ENCODE measurements at regions not wholly inside any gene's neighbourhood (a gene's known extent, or its start where the extent isn't known, plus 50 kb on each side); places are given as distances from the start of the nearest gene placed in this dataset.

GRCh38 chr2:83873110-83873509 is 586.0 kb downstream of the SUCLG1 start:
- peaks cover 11% of the 10 kb centered on the region in 2 donors for H3K9me3 Mint-ChIP-seq

GRCh38 chr2:83866211-83866610 is 592.9 kb downstream of the SUCLG1 start:
- Mint-ChIP-seq H3K27ac (no peak overlapping the region), H3K9me3 (peaks cover 0 to 7% of the 10 kb centered on the region in 2 donors), H3K27me3 (ENCODE audit: low read depth in 2 of 2) (no peaks in the 10 kb centered on the region), H3K4me3 (no peak overlapping the region), H3K36me3 (no peaks in the 10 kb centered on the region), H3K4me1 (no peaks in the 10 kb centered on the region)
- WGBS (ENCODE audit: insufficient coverage): 88% methylated on average over 3 of the region's 3 CpGs
- Histone ChIP-seq H3K36me3 (ENCODE audit: control insufficient read depth, insufficient read depth, low read length) (no peaks in the 10 kb centered on the region), H3K27me3 (ENCODE audit: control insufficient read depth, insufficient read depth, low read length) (no peaks in the 10 kb centered on the region), H3K4me1 (ENCODE audit: control insufficient read depth, insufficient read depth, low read length) (no peaks in the 10 kb centered on the region), H3K9me3 (ENCODE audit: control insufficient read depth, insufficient read depth, low read length) (no peaks in the 10 kb centered on the region), H3K4me3 (ENCODE audit: low read length) (no peak overlapping the region), H3K27ac (ENCODE audit: low read length) (no peak overlapping the region)
- no peak for TF ChIP-seq CTCF (IDR thresholded peaks at IDR 0.05)
- ATAC-seq (no peak), DNase-seq (no peak)
- intact Hi-C loops (cut with micrococcal nuclease): no loop called here

More at GRCh38 chr2:83873110-83873509, 586.0 kb downstream of the SUCLG1 start:
- WGBS (ENCODE audit: insufficient coverage): 84% methylated on average over 6 of the region's 6 CpGs
- no peak overlapping the region for H3K27ac ChIP-seq (ENCODE audit: low read length)
- Mint-ChIP-seq H3K27ac (no peak overlapping the region), H3K27me3 (ENCODE audit: low read depth in 2 of 2) (no peaks in the 10 kb centered on the region), H3K4me1 (no peaks in the 10 kb centered on the region), H3K36me3 (peaks cover 12% of the 10 kb centered on the region), H3K4me3 (no peak overlapping the region)
- no peaks in the 10 kb centered on the region for H3K27me3 ChIP-seq (ENCODE audit: control insufficient read depth, insufficient read depth, low read length)
- no peaks in the 10 kb centered on the region for H3K36me3 ChIP-seq (ENCODE audit: control insufficient read depth, insufficient read depth, low read length)
- H3K9me3 ChIP-seq (ENCODE audit: control insufficient read depth, insufficient read depth, low read length): peaks cover 17% of the 10 kb centered on the region
- no peak overlapping the region for H3K4me3 ChIP-seq (ENCODE audit: low read length)
- no peak for ATAC-seq
- no peaks in the 10 kb centered on the region for H3K4me1 ChIP-seq (ENCODE audit: control insufficient read depth, insufficient read depth, low read length)
- intact Hi-C loops (cut with micrococcal nuclease): no loop called here
- DNase-seq: no peak
- TF ChIP-seq CTCF (IDR thresholded peaks at IDR 0.05): no peak

GRCh38 chr2:83862600-83862999 is 596.5 kb downstream of the SUCLG1 start:
- intact Hi-C loops (cut with micrococcal nuclease): no loop called here
- Mint-ChIP-seq H3K4me3 (no peak overlapping the region), H3K27me3 (ENCODE audit: low read depth in 2 of 2) (no peaks in the 10 kb centered on the region), H3K36me3 (no peaks in the 10 kb centered on the region), H3K9me3 (peaks cover 0 to 12% of the 10 kb centered on the region in 2 donors), H3K4me1 (no peaks in the 10 kb centered on the region), H3K27ac (no peak overlapping the region)
- ATAC-seq (no peak), DNase-seq (no peak)
- no peak for TF ChIP-seq CTCF (IDR thresholded peaks at IDR 0.05)
- no peak overlapping the region for H3K27ac ChIP-seq (ENCODE audit: low read length)
- H3K36me3 ChIP-seq (ENCODE audit: control insufficient read depth, insufficient read depth, low read length): no peaks in the 10 kb centered on the region
- 100% methylated on average over 1 of the region's 2 CpGs for WGBS (ENCODE audit: insufficient coverage)
- no peaks in the 10 kb centered on the region for H3K9me3 ChIP-seq (ENCODE audit: control insufficient read depth, insufficient read depth, low read length)
- no peak overlapping the region for H3K4me3 ChIP-seq (ENCODE audit: low read length)
- no peaks in the 10 kb centered on the region for H3K4me1 ChIP-seq (ENCODE audit: control insufficient read depth, insufficient read depth, low read length)
- H3K27me3 ChIP-seq (ENCODE audit: control insufficient read depth, insufficient read depth, low read length): no peaks in the 10 kb centered on the region

GRCh38 chr2:83860320-83860719 is 598.8 kb downstream of the SUCLG1 start:
- no peak for DNase-seq
- H3K27ac ChIP-seq (ENCODE audit: low read length): no peak overlapping the region
- no peak for ATAC-seq
- H3K9me3 Mint-ChIP-seq: peaks cover 2 to 12% of the 10 kb centered on the region in 2 donors
- H3K4me1 ChIP-seq (ENCODE audit: control insufficient read depth, insufficient read depth, low read length): no peaks in the 10 kb centered on the region
- no peak overlapping the region for H3K4me3 ChIP-seq (ENCODE audit: low read length)
- TF ChIP-seq CTCF (IDR thresholded peaks at IDR 0.05): no peak
- no peaks in the 10 kb centered on the region for H3K27me3 Mint-ChIP-seq (ENCODE audit: low read depth in 2 of 2)
- H3K27me3 ChIP-seq (ENCODE audit: control insufficient read depth, insufficient read depth, low read length): no peaks in the 10 kb centered on the region
- no peak overlapping the region for H3K4me3 Mint-ChIP-seq
- H3K36me3 Mint-ChIP-seq: no peaks in the 10 kb centered on the region
- H3K36me3 ChIP-seq (ENCODE audit: control insufficient read depth, insufficient read depth, low read length): no peaks in the 10 kb centered on the region
- WGBS (ENCODE audit: insufficient coverage): 72% methylated on average over 7 of the region's 7 CpGs
- no peaks in the 10 kb centered on the region for H3K4me1 Mint-ChIP-seq
- intact Hi-C loops (cut with micrococcal nuclease): no loop called here
- H3K9me3 ChIP-seq (ENCODE audit: control insufficient read depth, insufficient read depth, low read length): no peaks in the 10 kb centered on the region
- H3K27ac Mint-ChIP-seq: no peak overlapping the region

Data from natural killer cell (primary cell).